DND-41 (cell line): ENCODE measurements at regions not wholly inside any gene's neighbourhood (a gene's known extent, or its start where the extent isn't known, plus 50 kb on each side); places are given as distances from the start of the nearest gene placed in this dataset.

Experiments used
- ATAC-seq: fragments of 200-7000 bp; cut with Tn5 transposase; 3 replicates; pipeline ENCODE4 v1.9.1; 2021; ENCODE audit warnings: low read depth; ENCODE audit not compliant: insufficient read depth
- DNase-seq: peaks from one replicate; pipeline ENCODE4 v3.0.0-alpha.2; 2020
- H2AFZ ChIP-seq: 2 replicates; pipeline ENCODE4 v1.6.0; 2012; ENCODE audit warnings: low read depth, low read length
- H3K27ac ChIP-seq: 2 replicates; pipeline ENCODE4 v1.5.1; 2012; ENCODE audit warnings: low read length, inconsistent platforms
- H3K27me3 ChIP-seq: fragments of 200-600 bp; sonication (generic); 2 replicates; pipeline ENCODE4 v1.6.0; 2012; ENCODE audit warnings: low read length, mild to moderate bottlenecking, inconsistent platforms; ENCODE audit not compliant: insufficient read depth, poor library complexity
- H3K36me3 ChIP-seq: 2 replicates; pipeline ENCODE4 v1.5.1; 2012; ENCODE audit warnings: low read length, inconsistent platforms; ENCODE audit not compliant: insufficient read depth
- H3K4me1 ChIP-seq: 2 replicates; pipeline ENCODE4 v1.5.1; 2012; ENCODE audit warnings: mild to moderate bottlenecking, low read length; ENCODE audit not compliant: insufficient read depth
- H3K4me2 ChIP-seq: 2 replicates; pipeline ENCODE4 v1.6.0; 2012; ENCODE audit warnings: mild to moderate bottlenecking, moderate library complexity, low read length, inconsistent platforms; ENCODE audit not compliant: insufficient read depth
- H3K4me3 ChIP-seq, 2 experiments: fragments of 200-600 bp in 1 of 2; shearing (Covaris generic) in 1 of 2; 2 replicates each; pipeline ENCODE4 v1.5.1; 2012 to 2016; ENCODE audit warnings: inconsistent platforms in 2 of 2, low read length in 2 of 2, mild to moderate bottlenecking in 2 of 2, low read depth in 1 of 2, moderate library complexity in 1 of 2
- H3K79me2 ChIP-seq: 2 replicates; pipeline ENCODE4 v1.6.0; 2012; ENCODE audit warnings: low read length, inconsistent platforms; ENCODE audit not compliant: insufficient read depth
- H3K9ac ChIP-seq: 2 replicates; pipeline ENCODE4 v1.6.0; 2012; ENCODE audit warnings: low read depth, mild to moderate bottlenecking, inconsistent platforms, low read length, moderate library complexity
- H3K9me3 ChIP-seq: 2 replicates; pipeline ENCODE4 v1.5.1; 2012; ENCODE audit warnings: low read length, moderate library complexity, mild to moderate bottlenecking, inconsistent platforms; ENCODE audit not compliant: insufficient read depth, severe bottlenecking
- H4K20me1 ChIP-seq: 2 replicates; pipeline ENCODE4 v1.6.0; 2012; ENCODE audit warnings: low read length; ENCODE audit not compliant: insufficient read depth
- EZH2 ChIP-seq: IDR thresholded peaks from 3 replicates; pipeline ENCODE4 v1.6.1; 2012; ENCODE audit warnings: borderline replicate concordance, low read depth, mild to moderate bottlenecking, moderate library complexity, low read length, inconsistent platforms; ENCODE audit not compliant: severe bottlenecking
- TF ChIP-seq, protein P1 (sequence below): IDR thresholded peaks from 2 replicates; pipeline ENCODE4 v1.5.1; 2012; ENCODE audit warnings: borderline replicate concordance, low read length, moderate library complexity, mild to moderate bottlenecking; ENCODE audit not compliant: poor library complexity, severe bottlenecking; ENCODE audit errors: extremely low read depth

DNA sequence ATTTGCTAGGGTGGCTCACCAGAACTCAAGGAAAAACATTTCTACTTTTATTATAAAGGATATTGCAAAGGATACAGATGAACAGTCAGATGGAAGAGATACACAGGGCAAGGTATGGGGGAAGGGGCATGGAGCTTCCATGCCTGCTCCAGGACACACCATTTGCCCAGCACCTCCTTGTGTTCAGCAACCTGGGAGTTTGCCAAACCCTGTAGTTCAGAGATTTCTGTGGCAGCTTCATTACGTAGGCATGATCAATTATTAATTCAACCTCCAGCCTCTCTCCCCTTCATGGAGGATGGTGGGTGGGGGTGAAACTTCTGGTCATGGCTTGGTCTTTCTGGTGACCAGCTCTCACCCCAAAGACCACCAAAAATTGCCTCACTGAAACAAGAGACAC lies 353.9 kb upstream of the THBS1 start:
- no peaks in the 10 kb centered on the region for H3K9me3 ChIP-seq
- no peak overlapping the region for H2AFZ ChIP-seq
- no peaks in the 10 kb centered on the region for H3K27me3 ChIP-seq
- no peaks in the 10 kb centered on the region for H4K20me1 ChIP-seq
- no peak for ATAC-seq
- TF ChIP-seq EZH2: no peak
- TF ChIP-seq, protein P1, sequence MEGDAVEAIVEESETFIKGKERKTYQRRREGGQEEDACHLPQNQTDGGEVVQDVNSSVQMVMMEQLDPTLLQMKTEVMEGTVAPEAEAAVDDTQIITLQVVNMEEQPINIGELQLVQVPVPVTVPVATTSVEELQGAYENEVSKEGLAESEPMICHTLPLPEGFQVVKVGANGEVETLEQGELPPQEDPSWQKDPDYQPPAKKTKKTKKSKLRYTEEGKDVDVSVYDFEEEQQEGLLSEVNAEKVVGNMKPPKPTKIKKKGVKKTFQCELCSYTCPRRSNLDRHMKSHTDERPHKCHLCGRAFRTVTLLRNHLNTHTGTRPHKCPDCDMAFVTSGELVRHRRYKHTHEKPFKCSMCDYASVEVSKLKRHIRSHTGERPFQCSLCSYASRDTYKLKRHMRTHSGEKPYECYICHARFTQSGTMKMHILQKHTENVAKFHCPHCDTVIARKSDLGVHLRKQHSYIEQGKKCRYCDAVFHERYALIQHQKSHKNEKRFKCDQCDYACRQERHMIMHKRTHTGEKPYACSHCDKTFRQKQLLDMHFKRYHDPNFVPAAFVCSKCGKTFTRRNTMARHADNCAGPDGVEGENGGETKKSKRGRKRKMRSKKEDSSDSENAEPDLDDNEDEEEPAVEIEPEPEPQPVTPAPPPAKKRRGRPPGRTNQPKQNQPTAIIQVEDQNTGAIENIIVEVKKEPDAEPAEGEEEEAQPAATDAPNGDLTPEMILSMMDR: no peak
- no peak overlapping the region for H3K4me3 ChIP-seq
- H3K4me2 ChIP-seq: no peak overlapping the region
- H3K36me3 ChIP-seq: no peaks in the 10 kb centered on the region
- H3K9ac ChIP-seq: no peak overlapping the region
- no peaks in the 10 kb centered on the region for H3K4me1 ChIP-seq
- no peak for DNase-seq
- no peaks in the 10 kb centered on the region for H3K79me2 ChIP-seq
- H3K27ac ChIP-seq: no peak overlapping the region

DNA sequence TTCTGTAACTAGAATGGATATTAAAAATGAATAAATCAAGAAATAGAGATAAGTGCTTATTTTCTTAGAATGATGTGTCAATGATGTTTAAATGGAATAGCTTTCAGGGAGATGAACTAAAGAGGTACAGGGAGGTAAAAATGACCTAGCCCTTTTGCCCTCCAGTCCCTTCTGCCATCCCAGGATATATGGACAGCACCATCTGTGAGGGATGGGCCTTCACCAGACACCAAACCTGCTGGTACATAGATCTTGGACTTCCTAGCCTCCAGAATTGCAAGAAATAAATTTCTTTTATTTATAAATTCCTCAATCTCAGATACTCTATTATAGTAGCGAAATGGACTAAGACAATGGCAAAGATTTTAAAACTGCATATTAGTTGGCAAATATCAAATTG lies 352.0 kb upstream of the THBS1 start:
- no peak overlapping the region for H3K9ac ChIP-seq
- no peak overlapping the region for H2AFZ ChIP-seq
- H3K79me2 ChIP-seq: no peaks in the 10 kb centered on the region
- no peak overlapping the region for H3K27ac ChIP-seq
- no peaks in the 10 kb centered on the region for H4K20me1 ChIP-seq
- no peak for TF ChIP-seq EZH2
- TF ChIP-seq, protein P1: no peak
- no peaks in the 10 kb centered on the region for H3K4me1 ChIP-seq
- no peaks in the 10 kb centered on the region for H3K9me3 ChIP-seq
- DNase-seq (no peak), ATAC-seq (no peak)
- no peak overlapping the region for H3K4me3 ChIP-seq
- H3K27me3 ChIP-seq: no peaks in the 10 kb centered on the region
- no peak overlapping the region for H3K4me2 ChIP-seq
- H3K36me3 ChIP-seq: no peaks in the 10 kb centered on the region

DNA sequence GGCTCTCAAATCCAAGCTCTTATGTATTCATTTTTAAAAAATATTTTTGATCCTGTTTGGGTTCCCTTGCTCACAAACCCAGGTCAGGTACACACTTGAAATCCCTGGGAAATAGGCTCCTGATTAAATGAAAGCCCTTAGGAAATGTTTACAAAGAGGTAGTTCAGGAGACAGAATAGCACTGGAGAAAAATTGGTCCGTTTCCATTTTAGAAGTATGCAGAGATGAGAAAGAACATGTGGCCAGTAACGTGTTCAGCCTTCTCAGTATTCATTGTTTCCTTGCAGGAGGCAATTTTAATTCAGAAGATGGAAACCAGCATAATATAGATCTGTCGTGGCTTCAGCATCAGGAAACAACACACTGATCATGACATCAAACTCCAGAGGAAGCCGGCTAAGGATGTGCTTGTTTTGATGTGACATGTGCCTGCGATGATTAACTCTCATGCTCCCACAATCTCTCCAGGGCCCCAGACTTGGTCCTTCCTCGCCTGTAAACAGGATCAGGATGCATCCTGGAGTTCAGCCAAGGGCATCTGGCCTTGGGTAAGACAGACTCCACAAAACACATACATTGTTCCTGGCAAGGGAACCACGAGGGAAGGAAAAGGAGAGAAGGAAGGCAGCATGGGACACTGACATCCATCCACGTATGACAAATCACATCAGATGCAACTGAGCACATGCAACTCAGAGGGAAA lies 350.5 kb upstream of the THBS1 start:
- Histone ChIP-seq H3K27me3 (no peaks in the 10 kb centered on the region), H3K9me3 (no peaks in the 10 kb centered on the region), H3K4me2 (no peak overlapping the region), H3K79me2 (no peaks in the 10 kb centered on the region), H3K4me3 (no peak overlapping the region), H3K36me3 (no peaks in the 10 kb centered on the region), H3K4me1 (no peaks in the 10 kb centered on the region), H3K9ac (no peak overlapping the region), H3K27ac (no peak overlapping the region), H2AFZ (no peak overlapping the region), H4K20me1 (no peaks in the 10 kb centered on the region)
- no peak for DNase-seq
- ATAC-seq: no peak
- TF ChIP-seq, protein P1: no peak
- TF ChIP-seq EZH2: no peak

DNA sequence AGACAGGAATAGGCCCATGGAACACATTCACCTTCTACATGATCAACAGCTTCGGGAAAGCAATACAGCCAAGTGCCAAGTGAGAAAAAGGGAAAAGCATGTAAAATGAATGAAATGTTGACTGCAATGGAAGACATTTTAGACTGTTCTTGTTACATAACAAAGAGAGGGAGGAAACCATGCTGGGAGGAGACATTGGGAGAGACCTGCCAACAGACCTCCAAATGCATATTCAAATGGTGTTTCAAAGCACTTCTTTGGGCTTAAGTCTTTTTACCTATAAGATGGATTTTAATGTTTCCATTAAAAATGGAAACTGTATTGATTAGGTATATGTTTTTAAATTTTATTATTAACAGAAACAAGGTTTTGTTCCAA lies 350.0 kb upstream of the THBS1 start:
- no peaks in the 10 kb centered on the region for H3K36me3 ChIP-seq
- H3K27ac ChIP-seq: no peak overlapping the region
- no peaks in the 10 kb centered on the region for H3K27me3 ChIP-seq
- H3K4me3 ChIP-seq: no peak overlapping the region
- no peaks in the 10 kb centered on the region for H3K79me2 ChIP-seq
- no peaks in the 10 kb centered on the region for H3K4me1 ChIP-seq
- H3K4me2 ChIP-seq: no peak overlapping the region
- TF ChIP-seq, protein P1: no peak
- TF ChIP-seq EZH2: no peak
- no peaks in the 10 kb centered on the region for H4K20me1 ChIP-seq
- no peak for ATAC-seq
- H2AFZ ChIP-seq: no peak overlapping the region
- H3K9ac ChIP-seq: no peak overlapping the region
- DNase-seq: no peak
- no peaks in the 10 kb centered on the region for H3K9me3 ChIP-seq
